ENCODE measurements at regions not wholly inside any gene's neighbourhood (a gene's known extent, or its start where the extent isn't known, plus 50 kb on each side); places are given as distances from the start of the nearest gene placed in this dataset.

DNA sequence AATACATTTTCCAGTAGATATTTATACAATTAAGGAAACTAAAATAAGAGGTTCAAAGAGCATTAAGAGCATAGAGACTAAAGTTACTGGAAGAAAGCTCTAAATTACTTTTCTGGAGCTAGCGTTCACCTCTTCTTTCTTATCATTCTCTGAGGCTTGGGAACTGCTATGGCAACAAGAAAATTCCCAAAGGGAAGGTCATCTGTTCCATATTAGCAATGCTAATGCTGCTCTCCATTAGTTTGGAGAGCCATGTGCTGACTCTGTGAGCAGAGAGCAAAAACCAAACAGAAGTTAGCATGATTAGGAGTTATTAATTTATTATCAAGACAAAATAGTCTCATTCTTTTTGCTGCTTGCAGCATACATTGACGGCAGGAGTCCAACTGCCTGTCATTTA, 143.1 kb upstream of the SLC16A7 start:
- Histone ChIP-seq H3K27me3 (no peaks in the 10 kb centered on the region), H3K9me3 (no peaks in the 10 kb centered on the region), H3K27ac (no peak overlapping the region), H3K4me1 (ENCODE audit: control insufficient read depth in 1 of 2, insufficient read depth in 1 of 2, low read depth in 1 of 2, low read length in 1 of 2) (no peaks in the 10 kb centered on the region), H3K4me3 (ENCODE audit: low read depth in 1 of 2, low read length in 1 of 2) (no peak overlapping the region), H3K36me3 (no peaks in the 10 kb centered on the region)
- TF ChIP-seq, protein P1, sequence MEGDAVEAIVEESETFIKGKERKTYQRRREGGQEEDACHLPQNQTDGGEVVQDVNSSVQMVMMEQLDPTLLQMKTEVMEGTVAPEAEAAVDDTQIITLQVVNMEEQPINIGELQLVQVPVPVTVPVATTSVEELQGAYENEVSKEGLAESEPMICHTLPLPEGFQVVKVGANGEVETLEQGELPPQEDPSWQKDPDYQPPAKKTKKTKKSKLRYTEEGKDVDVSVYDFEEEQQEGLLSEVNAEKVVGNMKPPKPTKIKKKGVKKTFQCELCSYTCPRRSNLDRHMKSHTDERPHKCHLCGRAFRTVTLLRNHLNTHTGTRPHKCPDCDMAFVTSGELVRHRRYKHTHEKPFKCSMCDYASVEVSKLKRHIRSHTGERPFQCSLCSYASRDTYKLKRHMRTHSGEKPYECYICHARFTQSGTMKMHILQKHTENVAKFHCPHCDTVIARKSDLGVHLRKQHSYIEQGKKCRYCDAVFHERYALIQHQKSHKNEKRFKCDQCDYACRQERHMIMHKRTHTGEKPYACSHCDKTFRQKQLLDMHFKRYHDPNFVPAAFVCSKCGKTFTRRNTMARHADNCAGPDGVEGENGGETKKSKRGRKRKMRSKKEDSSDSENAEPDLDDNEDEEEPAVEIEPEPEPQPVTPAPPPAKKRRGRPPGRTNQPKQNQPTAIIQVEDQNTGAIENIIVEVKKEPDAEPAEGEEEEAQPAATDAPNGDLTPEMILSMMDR (IDR thresholded peaks at IDR 0.05) = no peak

DNA sequence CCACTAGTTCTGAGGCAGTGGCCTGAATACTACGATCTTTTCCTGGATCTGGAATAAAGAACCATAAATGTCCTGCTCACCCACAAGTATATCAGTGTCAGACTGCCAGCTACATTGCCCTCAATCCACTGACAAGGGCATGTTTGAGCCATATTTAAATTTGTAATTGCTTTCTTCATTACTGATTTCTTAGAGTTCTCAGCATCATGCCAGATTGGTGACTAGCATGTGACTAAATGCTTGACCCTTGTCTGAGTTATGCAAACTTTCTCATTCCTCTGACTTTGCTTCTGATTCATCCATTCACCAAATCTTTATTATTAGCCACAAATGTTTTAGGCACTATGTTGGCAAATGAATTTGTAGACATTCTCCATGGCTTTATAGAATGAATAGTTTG, 143.6 kb upstream of the SLC16A7 start:
- H3K4me3 ChIP-seq (ENCODE audit: low read depth in 1 of 2, low read length in 1 of 2) = no peak overlapping the region
- H3K27ac ChIP-seq = no peak overlapping the region
- TF ChIP-seq, protein P1 (IDR thresholded peaks at IDR 0.05) = no peak

DNA sequence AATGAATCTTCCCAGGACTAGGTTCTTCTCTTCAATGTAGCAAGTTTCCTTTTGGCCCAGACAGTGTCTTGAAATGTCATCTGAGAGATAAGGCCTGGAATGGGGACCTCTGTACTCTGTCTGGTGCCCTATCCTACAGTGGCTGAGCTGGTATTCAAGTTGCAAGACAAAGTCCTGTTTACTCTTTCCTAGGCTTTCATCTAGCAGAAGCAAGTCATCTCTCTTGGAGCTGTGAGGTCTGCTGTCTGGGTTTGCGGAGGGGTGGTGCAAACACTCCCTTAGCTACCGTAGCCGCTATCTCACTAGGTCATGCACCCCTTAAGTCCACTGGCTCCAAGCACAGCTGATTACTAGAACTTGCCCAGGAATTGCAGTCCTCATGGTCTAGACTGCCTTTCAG, 149.7 kb upstream of the SLC16A7 start:
- Histone ChIP-seq H3K4me1 (ENCODE audit: control insufficient read depth in 1 of 2, insufficient read depth in 1 of 2, low read depth in 1 of 2, low read length in 1 of 2) (no peaks in the 10 kb centered on the region), H3K27ac (no peak overlapping the region), H3K4me3 (ENCODE audit: low read depth in 1 of 2, low read length in 1 of 2) (no peak overlapping the region), H3K36me3 (no peaks in the 10 kb centered on the region), H3K27me3 (no peaks in the 10 kb centered on the region), H3K9me3 (peaks cover 5% of the 10 kb centered on the region)
- TF ChIP-seq, protein P1 (IDR thresholded peaks at IDR 0.05) = no peak

More for the DNA sequence above, 143.6 kb upstream of the SLC16A7 start:
- Histone ChIP-seq H3K9me3 (no peaks in the 10 kb centered on the region), H3K4me1 (ENCODE audit: control insufficient read depth in 1 of 2, insufficient read depth in 1 of 2, low read depth in 1 of 2, low read length in 1 of 2) (no peaks in the 10 kb centered on the region), H3K27me3 (no peaks in the 10 kb centered on the region), H3K36me3 (no peaks in the 10 kb centered on the region)

DNA sequence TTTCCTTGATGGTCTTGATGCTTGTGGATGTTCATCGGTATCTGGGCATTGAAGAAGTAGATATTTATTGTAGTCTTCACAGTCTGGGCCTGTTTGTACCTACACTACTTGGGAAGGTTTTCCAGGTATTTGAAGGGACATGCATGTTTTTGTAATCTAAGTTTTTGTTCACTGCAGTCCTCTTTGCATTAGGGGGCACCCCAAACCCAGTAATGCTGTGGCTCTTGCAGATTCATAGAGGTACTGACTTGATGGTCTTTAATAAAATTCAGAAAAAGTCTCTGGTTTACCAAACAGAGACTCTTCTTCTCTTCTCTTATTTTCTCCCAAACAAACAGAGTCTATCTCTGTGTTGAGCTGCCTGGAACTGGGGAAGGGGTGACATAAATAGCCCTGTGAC, 150.9 kb upstream of the SLC16A7 start:
- Histone ChIP-seq H3K27ac (no peak overlapping the region), H3K4me3 (ENCODE audit: low read depth in 1 of 2, low read length in 1 of 2) (no peak overlapping the region), H3K9me3 (peaks cover 12% of the 10 kb centered on the region), H3K27me3 (no peaks in the 10 kb centered on the region), H3K36me3 (no peaks in the 10 kb centered on the region), H3K4me1 (ENCODE audit: control insufficient read depth in 1 of 2, insufficient read depth in 1 of 2, low read depth in 1 of 2, low read length in 1 of 2) (no peaks in the 10 kb centered on the region)
- TF ChIP-seq, protein P1 (IDR thresholded peaks at IDR 0.05) = no peak

DNA sequence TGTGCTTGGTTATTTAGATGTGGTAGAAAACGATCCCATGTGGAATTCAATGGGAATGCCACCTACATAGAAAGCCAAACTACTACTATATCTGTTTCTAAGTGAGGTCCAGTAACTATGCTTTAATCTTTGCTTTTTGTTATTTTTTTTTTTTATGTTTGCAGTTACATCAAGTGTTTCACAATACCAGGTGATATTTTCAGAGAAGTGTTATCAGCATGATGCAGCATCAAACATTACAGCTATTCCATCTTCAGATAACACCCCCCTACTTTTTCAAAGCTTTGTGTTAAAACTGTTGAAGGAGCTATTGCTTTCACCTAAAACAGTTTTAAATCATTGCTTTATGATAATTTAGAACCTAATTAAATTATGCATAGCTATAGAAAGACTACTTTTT, 163.8 kb upstream of the SLC16A7 start:
- Histone ChIP-seq H3K27ac (no peak overlapping the region), H3K4me3 (ENCODE audit: low read depth in 1 of 2, low read length in 1 of 2) (no peak overlapping the region), H3K9me3 (no peaks in the 10 kb centered on the region), H3K27me3 (no peaks in the 10 kb centered on the region), H3K4me1 (ENCODE audit: control insufficient read depth in 1 of 2, insufficient read depth in 1 of 2, low read depth in 1 of 2, low read length in 1 of 2) (no peaks in the 10 kb centered on the region), H3K36me3 (no peaks in the 10 kb centered on the region)
- TF ChIP-seq, protein P1 (IDR thresholded peaks at IDR 0.05) = no peak

DNA sequence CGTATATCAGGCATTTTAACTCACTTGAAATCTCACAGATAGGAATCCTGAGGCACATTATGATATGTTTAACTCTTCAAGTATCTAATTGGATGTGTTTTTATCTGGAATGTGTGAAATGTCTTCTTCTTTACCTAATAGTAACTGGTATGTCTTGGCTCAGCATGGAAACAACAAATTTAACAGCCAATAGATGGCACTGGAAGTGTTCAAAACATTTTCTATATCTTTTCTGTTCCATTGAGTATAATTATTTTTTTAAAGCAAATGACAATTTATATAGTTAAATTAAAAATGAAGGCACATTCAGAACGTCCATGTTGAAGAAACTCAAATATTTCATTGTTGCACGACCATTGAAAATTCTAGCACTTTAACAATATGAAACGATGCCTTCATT, 164.6 kb upstream of the SLC16A7 start:
- H3K9me3 ChIP-seq = no peaks in the 10 kb centered on the region
- TF ChIP-seq, protein P1 (IDR thresholded peaks at IDR 0.05) = no peak
- no peak overlapping the region for H3K4me3 ChIP-seq (ENCODE audit: low read depth in 1 of 2, low read length in 1 of 2)
- H3K4me1 ChIP-seq (ENCODE audit: control insufficient read depth in 1 of 2, insufficient read depth in 1 of 2, low read depth in 1 of 2, low read length in 1 of 2) = no peaks in the 10 kb centered on the region
- no peaks in the 10 kb centered on the region for H3K36me3 ChIP-seq
- H3K27ac ChIP-seq = no peak overlapping the region
- H3K27me3 ChIP-seq = no peaks in the 10 kb centered on the region
